AG09319 (cell line): ENCODE measurements at regions not wholly inside any gene's neighbourhood (a gene's known extent, or its start where the extent isn't known, plus 50 kb on each side); places are given as distances from the start of the nearest gene placed in this dataset.

Experiments
- DNase-seq: peaks from one replicate; pipeline ENCODE4 v3.0.0-alpha.2; 2010; ENCODE audit warnings: low read depth; ENCODE audit errors: extremely low read depth
- CTCF ChIP-seq: IDR thresholded peaks from 2 replicates; pipeline ENCODE4 v1.5.1; 2011; ENCODE audit warnings: low read depth, mild to moderate bottlenecking, inconsistent platforms, low read length, moderate library complexity

GRCh38 chr6:95142101-95142500 lies 435.2 kb upstream of the MANEA start:
- no peak for TF ChIP-seq CTCF
- no peak for DNase-seq

DNA sequence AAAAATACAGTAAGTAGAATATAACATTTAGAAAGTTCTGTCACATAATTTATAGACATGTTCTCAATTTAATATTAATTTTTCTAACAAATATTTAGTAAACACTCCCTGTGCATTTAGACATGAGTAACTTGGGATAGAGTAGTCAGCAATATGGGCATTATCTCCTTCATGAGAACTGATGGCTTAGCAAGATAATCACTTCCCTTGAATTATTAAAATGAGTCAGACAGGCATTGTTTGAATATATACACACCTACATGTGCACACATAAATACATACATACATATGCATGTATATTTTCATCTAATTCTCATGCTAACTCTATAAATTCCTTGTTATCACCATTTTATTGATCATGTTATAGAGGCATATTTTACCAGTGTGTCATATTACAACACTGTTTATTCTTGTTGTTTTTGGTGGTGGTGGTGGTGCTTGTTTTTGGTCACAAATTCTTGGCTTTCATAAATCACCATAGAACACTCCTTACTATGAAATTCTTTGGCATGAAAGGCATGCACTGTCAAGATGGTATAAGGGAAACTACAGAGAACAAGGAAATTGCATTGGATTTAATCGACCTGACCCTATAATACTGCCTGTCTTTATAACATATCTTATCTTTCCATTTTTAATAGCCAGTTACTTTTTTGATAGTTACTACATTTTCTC lies 434.5 kb upstream of the MANEA start:
- no peak for TF ChIP-seq CTCF
- no peak for DNase-seq

DNA sequence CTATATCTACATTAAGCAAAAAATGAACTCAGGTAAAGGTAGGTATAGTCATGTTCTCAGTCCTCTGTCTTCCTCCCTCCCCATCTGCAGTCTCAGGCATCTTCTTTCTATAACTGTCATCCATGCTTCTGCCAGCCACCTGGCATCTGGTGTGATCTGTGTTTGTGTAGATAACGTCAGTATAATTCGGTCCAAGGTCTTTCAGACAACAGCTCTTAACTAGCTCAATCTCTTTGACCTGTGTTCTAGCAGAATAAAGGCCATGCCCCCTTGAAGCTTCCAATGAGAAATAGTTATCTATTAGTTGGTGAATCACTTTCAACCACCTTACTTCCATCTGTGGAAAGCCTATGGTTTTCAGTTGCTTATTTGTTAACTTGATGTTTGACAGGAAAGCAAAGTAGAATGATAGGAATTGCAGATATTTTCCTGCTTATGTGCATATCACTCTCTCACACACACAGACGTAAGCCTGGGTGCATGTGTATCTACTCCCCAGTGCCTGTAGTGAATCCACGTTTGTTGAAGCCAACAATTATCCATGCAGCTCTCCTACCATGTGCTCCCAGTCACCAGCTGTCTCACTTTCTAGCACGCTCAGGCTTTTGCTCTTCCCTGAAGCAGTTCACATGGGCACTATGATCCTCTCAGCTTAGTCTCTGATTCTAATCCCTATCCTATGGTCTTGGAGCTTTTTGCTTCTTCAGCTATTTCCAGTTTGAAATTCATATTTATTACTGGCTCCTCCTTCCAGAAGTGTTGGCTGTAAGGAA lies 433.7 kb upstream of the MANEA start:
- no peak for DNase-seq
- no peak for TF ChIP-seq CTCF

DNA sequence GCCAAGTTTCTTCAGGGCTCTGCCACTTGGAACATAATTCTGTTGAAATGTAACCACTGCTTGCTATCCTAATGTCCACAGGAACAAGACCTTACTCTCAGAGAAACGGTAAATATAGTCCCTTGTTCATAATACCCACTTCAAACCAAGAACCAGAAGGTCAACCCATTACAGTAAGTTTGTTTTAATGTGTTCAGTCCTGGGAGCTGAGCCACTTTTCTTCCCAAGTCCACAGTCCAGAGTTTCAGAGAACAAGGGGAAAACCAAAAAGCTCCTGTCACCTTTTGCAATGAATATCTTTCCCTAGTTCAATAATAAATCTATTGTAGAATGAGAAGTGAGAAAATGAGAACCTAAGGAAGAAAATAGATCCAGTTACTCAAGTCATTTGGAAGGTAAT lies 431.9 kb upstream of the MANEA start:
- no peak for TF ChIP-seq CTCF
- DNase-seq: no peak

- DNase-seq: no peak
Measured at GRCh38 chr6:95159557-95159956, 417.8 kb upstream of the MANEA start.

GRCh38 chr6:95169775-95170174 lies 407.6 kb upstream of the MANEA start:
- DNase-seq: no peak
- TF ChIP-seq CTCF: no peak

More at GRCh38 chr6:95159557-95159956, 417.8 kb upstream of the MANEA start:
- no peak for TF ChIP-seq CTCF

DNA sequence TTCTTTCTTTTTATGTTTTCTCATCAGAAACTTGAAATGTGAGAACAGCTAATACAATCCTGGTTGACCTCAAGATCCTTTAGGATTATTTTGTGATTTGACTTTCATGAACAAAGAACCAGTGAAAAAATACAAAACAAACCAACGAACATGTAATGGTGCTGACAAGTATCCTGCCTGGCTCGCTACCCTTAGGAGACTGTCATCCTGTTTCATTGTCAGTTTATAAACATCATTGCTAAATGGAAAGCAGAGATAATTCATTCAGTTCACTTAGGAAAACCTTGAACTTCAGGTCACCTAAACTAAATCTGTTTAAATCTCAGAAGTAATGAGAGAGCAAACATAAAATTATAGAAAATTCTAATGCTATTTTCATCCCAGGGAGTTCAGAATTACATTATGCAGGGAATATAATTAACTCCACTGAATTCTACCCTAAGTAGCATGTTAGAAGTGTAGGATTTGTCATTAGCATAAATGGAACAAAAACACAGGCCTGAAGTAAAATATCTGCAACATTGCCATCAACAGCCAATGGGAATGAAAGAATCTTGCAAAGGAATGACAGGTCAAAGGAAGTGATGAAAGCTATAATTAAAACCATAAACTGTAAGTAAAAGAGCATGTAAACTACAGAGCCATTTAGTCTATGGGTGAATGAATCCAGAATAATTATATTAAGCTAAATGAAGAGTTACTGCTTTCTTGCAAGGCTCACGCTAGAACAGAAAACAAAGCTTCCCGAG lies 401.2 kb upstream of the MANEA start:
- TF ChIP-seq CTCF: no peak
- DNase-seq: no peak
